H1 (cell line): ENCODE measurements at regions not wholly inside any gene's neighbourhood (a gene's known extent, or its start where the extent isn't known, plus 50 kb on each side); places are given as distances from the start of the nearest gene placed in this dataset.

Experiments
- ATF3 ChIP-seq: IDR thresholded peaks from 2 replicates; pipeline ENCODE4 v1.6.1; 2011; ENCODE audit warnings: low read depth, mild to moderate bottlenecking, low read length; ENCODE audit not compliant: insufficient read depth
- BRCA1 ChIP-seq: IDR thresholded peaks from 2 replicates; pipeline ENCODE4 v1.6.1; 2012; ENCODE audit warnings: low read depth, low read length, improper control_type of control experiment
- CHD2 ChIP-seq: IDR thresholded peaks from 2 replicates; pipeline ENCODE4 v1.6.1; 2012; ENCODE audit warnings: low read length, improper control_type of control experiment
- CTCF ChIP-seq, 3 experiments: IDR thresholded peaks; 1 replicate in 2 of 3; 2 replicates in 1 of 3; pipeline versions ENCODE4 v1.5.1 to v1.6.1; 2011; ENCODE audit warnings: low read length in 3 of 3, mild to moderate bottlenecking in 3 of 3, inconsistent platforms in 2 of 3, low read depth in 1 of 3, moderate library complexity in 1 of 3; ENCODE audit not compliant: insufficient read depth in 1 of 3; ENCODE audit errors: control extremely low read depth in 1 of 3
- E2F6 ChIP-seq: IDR thresholded peaks from 2 replicates; pipeline ENCODE4 v1.6.1; 2012; ENCODE audit warnings: inconsistent platforms
- KDM5A ChIP-seq: fragments of 200-600 bp; IDR thresholded peaks from 2 replicates; pipeline ENCODE4 v1.7.1; 2012; ENCODE audit warnings: mild to moderate bottlenecking, low read length, inconsistent platforms, mixed read lengths
- POLR2A ChIP-seq, 2 experiments: IDR thresholded peaks; 1 replicate in 1 of 2; 2 replicates in 1 of 2; pipeline ENCODE4 v1.6.1; 2011; ENCODE audit warnings: low read depth in 2 of 2, low read length in 2 of 2, mild to moderate bottlenecking in 2 of 2; ENCODE audit errors: control extremely low read depth in 1 of 2
- RAD21 ChIP-seq, 2 experiments: IDR thresholded peaks in 1 of 2; conservative IDR thresholded peaks in 1 of 2; 2 replicates each; pipeline ENCODE4 v1.6.1; 2011; ENCODE audit warnings: low read depth in 2 of 2, low read length in 2 of 2, improper control_type of control experiment in 1 of 2, inconsistent platforms in 1 of 2, mild to moderate bottlenecking in 1 of 2, moderate library complexity in 1 of 2
- SAP30 ChIP-seq: fragments of 300-600 bp; sonication (generic); IDR thresholded peaks from 2 replicates; pipeline ENCODE4 v1.7.1; 2012; ENCODE audit warnings: low read length, moderate library complexity, mild to moderate bottlenecking, inconsistent platforms; ENCODE audit not compliant: insufficient read depth, insufficient replicate concordance
- TCF12 ChIP-seq: IDR thresholded peaks from 2 replicates; pipeline ENCODE4 v1.6.1; 2011; ENCODE audit warnings: low read depth, mild to moderate bottlenecking, low read length
- USF2 ChIP-seq: IDR thresholded peaks from 2 replicates; pipeline ENCODE4 v1.6.1; 2011; ENCODE audit warnings: low read length, improper control_type of control experiment
- ZNF274 ChIP-seq: IDR thresholded peaks from 2 replicates; pipeline ENCODE4 v1.7.0; 2012; ENCODE audit warnings: low read length, borderline replicate concordance; ENCODE audit errors: extremely low read depth

GRCh38 chr12:92551210-92551609 is 151.6 kb upstream of the PLEKHG7 start:
- TF ChIP-seq CTCF (IDR thresholded peaks at IDR 0.05; ENCODE audit: control extremely low read depth in 1 of 3, insufficient read depth in 1 of 3, low read depth in 1 of 3, low read length in 3 of 3) (no peak), E2F6 (no peak), POLR2A (IDR thresholded peaks at IDR 0.05; ENCODE audit: control extremely low read depth in 1 of 2, low read depth in 2 of 2, low read length in 2 of 2) (no peak), BRCA1 (no peak), TCF12 (no peak), RAD21 (IDR thresholded peaks at IDR 0.05 in 1 of 2, conservative IDR thresholded peaks at IDR 0.05 in 1 of 2; ENCODE audit: low read depth in 2 of 2, low read length in 2 of 2) (no peak), KDM5A (no peak), SAP30 (no peak), USF2 (no peak), ZNF274 (no peak), ATF3 (no peak), CHD2 (no peak)
